H1 (cell line): ENCODE measurements at regions not wholly inside any gene's neighbourhood (a gene's known extent, or its start where the extent isn't known, plus 50 kb on each side); places are given as distances from the start of the nearest gene placed in this dataset.

ENCODE experiments used
- CTCF ChIA-PET: fragments of 300-600 bp; sonication (Branson Sonifier 250); formaldehyde crosslinking; loops from one replicate; lab custom pipeline; 2021; ENCODE audit not compliant: partially characterized antibody; lab: Charles Lee
- POLR2A ChIA-PET: fragments of 300-600 bp; sonication (Branson Sonifier 250); formaldehyde crosslinking; loops from one replicate; lab custom pipeline; 2021; ENCODE audit warnings: inconsistent platforms; ENCODE audit not compliant: partially characterized antibody; lab: Charles Lee
- DNase-seq, 2 experiments: peaks; one replicate each; pipeline versions ENCODE4 v3.0.0 to v3.0.0-alpha.2; 2010 to 2022; ENCODE audit warnings: low spot score in 2 of 2, low read depth in 1 of 2, mixed read lengths in 1 of 2
- FAIRE-seq: peaks from 2 replicates; lab custom pipeline; 2011; peaks lifted over from hg19 to GRCh38; lab: Jason Lieb, UNC
- H2AFZ ChIP-seq: 2 replicates; pipeline ENCODE4 v1.8.1; 2012; ENCODE audit warnings: low read length, inconsistent platforms
- H2AK5ac ChIP-seq: 2 replicates; pipeline ENCODE4 v1.6.1; 2013; ENCODE audit warnings: low read depth, low read length
- H2BK120ac ChIP-seq: replicated peaks from 2 replicates; pipeline ENCODE3; 2013; ENCODE audit warnings: low read depth, low read length, inconsistent platforms
- H2BK12ac ChIP-seq: 2 replicates; pipeline ENCODE4 v1.6.1; 2013; ENCODE audit warnings: low read depth, low read length
- H2BK15ac ChIP-seq: 2 replicates; pipeline ENCODE4 v1.6.1; 2013; ENCODE audit warnings: low read length
- H2BK20ac ChIP-seq: 2 replicates; pipeline ENCODE4 v1.6.1; 2013; ENCODE audit warnings: low read length
- H2BK5ac ChIP-seq: 2 replicates; pipeline ENCODE4 v1.6.1; 2013; ENCODE audit warnings: low read depth, low read length
- H3K14ac ChIP-seq: 2 replicates; pipeline ENCODE4 v1.6.1; 2013; ENCODE audit warnings: inconsistent platforms; ENCODE audit not compliant: insufficient read length
- H3K18ac ChIP-seq: 2 replicates; pipeline ENCODE4 v1.6.1; 2013; ENCODE audit warnings: low read length; ENCODE audit errors: extremely low read depth
- H3K23ac ChIP-seq: 2 replicates; pipeline ENCODE4 v1.6.1; 2013; ENCODE audit warnings: inconsistent platforms; ENCODE audit not compliant: insufficient read length
- H3K23me2 ChIP-seq: 2 replicates; pipeline ENCODE4 v1.6.1; 2013; ENCODE audit warnings: low read depth, low read length
- H3K27ac ChIP-seq: 2 replicates; pipeline ENCODE4 v1.6.1; 2011; ENCODE audit warnings: low read depth, low read length, inconsistent platforms
- H3K27me3 ChIP-seq, 4 experiments: replicated peaks in 1 of 4; 1 replicate in 1 of 4; 2 replicates in 3 of 4; pipeline versions ENCODE4 v1.6.1 to v1.8.1; 2011 to 2013; ENCODE audit warnings: low read length in 3 of 4, mild to moderate bottlenecking in 3 of 4, inconsistent platforms in 2 of 4, mixed read lengths in 2 of 4, moderate library complexity in 1 of 4; ENCODE audit not compliant: control insufficient read depth in 3 of 4, insufficient read depth in 3 of 4; ENCODE audit errors: extremely low read depth in 1 of 4
- H3K36me3 ChIP-seq, 4 experiments: 2 replicates each; pipeline versions ENCODE4 v1.6.1 to v1.8.1; 2011 to 2013; ENCODE audit warnings: mild to moderate bottlenecking in 4 of 4, low read length in 3 of 4, moderate library complexity in 2 of 4, control low read depth in 1 of 4, inconsistent platforms in 1 of 4; ENCODE audit not compliant: insufficient read depth in 4 of 4, control insufficient read depth in 2 of 4
- H3K4ac ChIP-seq: replicated peaks from 2 replicates; pipeline ENCODE3; 2013; ENCODE audit warnings: low read length, low read depth, mixed read lengths, inconsistent platforms; ENCODE audit not compliant: insufficient read length
- H3K4me1 ChIP-seq, 4 experiments: replicated peaks in 1 of 4; 1 replicate in 1 of 4; 2 replicates in 3 of 4; pipeline versions ENCODE4 v1.6.1 to v1.8.1; 2011 to 2013; ENCODE audit warnings: low read length in 3 of 4, inconsistent platforms in 2 of 4, mixed read lengths in 1 of 4; ENCODE audit not compliant: insufficient read depth in 4 of 4, control insufficient read depth in 3 of 4
- H3K4me2 ChIP-seq, 2 experiments: 2 replicates each; pipeline versions ENCODE4 v1.6.1 to v1.8.1; 2011 to 2013; ENCODE audit warnings: low read depth in 2 of 2, low read length in 2 of 2, control low read depth in 1 of 2, inconsistent platforms in 1 of 2, mild to moderate bottlenecking in 1 of 2; ENCODE audit not compliant: insufficient read depth in 1 of 2
- H3K4me3 ChIP-seq, 4 experiments: fragments of 200-600, 300-600 bp in 1 of 4; sonication (generic), shearing (Covaris generic), sonication (Bioruptor Twin) in 1 of 4; 2 replicates each; pipeline versions ENCODE4 v1.5.1 to v1.8.1; 2011 to 2016; ENCODE audit warnings: low read length in 4 of 4, low read depth in 3 of 4, control low read depth in 2 of 4, inconsistent platforms in 2 of 4, mild to moderate bottlenecking in 2 of 4, mixed read lengths in 1 of 4, moderate library complexity in 1 of 4; ENCODE audit not compliant: insufficient read depth in 2 of 4; ENCODE audit errors: extremely low read depth in 1 of 4
- H3K56ac ChIP-seq: replicated peaks from 2 replicates; pipeline ENCODE3; 2013; ENCODE audit warnings: low read depth, mild to moderate bottlenecking, mixed read lengths, low read length, inconsistent platforms; ENCODE audit not compliant: insufficient read length
- H3K79me1 ChIP-seq: 2 replicates; pipeline ENCODE4 v1.6.1; 2013; ENCODE audit warnings: low read depth, low read length, control low read depth
- H3K79me2 ChIP-seq, 2 experiments: 2 replicates each; pipeline versions ENCODE4 v1.6.1 to v1.8.1; 2012 to 2013; ENCODE audit warnings: low read length in 2 of 2, mild to moderate bottlenecking in 2 of 2, inconsistent platforms in 1 of 2; ENCODE audit not compliant: insufficient read depth in 2 of 2, control insufficient read depth in 1 of 2
- H3K9ac ChIP-seq, 4 experiments: replicated peaks in 1 of 4; 1 replicate in 1 of 4; 2 replicates in 3 of 4; pipeline versions ENCODE4 v1.6.1 to v1.8.1; 2011 to 2013; ENCODE audit warnings: low read depth in 3 of 4, low read length in 3 of 4, control low read depth in 2 of 4, mild to moderate bottlenecking in 2 of 4, moderate library complexity in 2 of 4, inconsistent platforms in 1 of 4; ENCODE audit errors: extremely low read depth in 1 of 4
- H3K9me3 ChIP-seq, 2 experiments: 2 replicates each; pipeline versions ENCODE4 v1.6.1 to v1.8.1; 2012 to 2013; ENCODE audit warnings: mild to moderate bottlenecking in 2 of 2, moderate library complexity in 2 of 2, control low read depth in 1 of 2, inconsistent platforms in 1 of 2, low read depth in 1 of 2, low read length in 1 of 2, mixed read lengths in 1 of 2; ENCODE audit not compliant: insufficient read depth in 2 of 2
- H4K20me1 ChIP-seq, 2 experiments: replicated peaks in 1 of 2; 2 replicates each; pipeline versions ENCODE3 to v1.8.1; 2011 to 2013; ENCODE audit warnings: inconsistent platforms in 2 of 2, low read length in 2 of 2, mild to moderate bottlenecking in 1 of 2; ENCODE audit not compliant: insufficient read depth in 2 of 2, control insufficient read depth in 1 of 2
- H4K5ac ChIP-seq: 2 replicates; pipeline ENCODE4 v1.6.1; 2013; ENCODE audit warnings: low read length, low read depth, mixed read lengths, inconsistent platforms; ENCODE audit not compliant: insufficient read length
- H4K8ac ChIP-seq: 2 replicates; pipeline ENCODE4 v1.8.0; 2013; ENCODE audit warnings: mild to moderate bottlenecking, moderate library complexity, low read length, inconsistent platforms; ENCODE audit not compliant: insufficient read depth; ENCODE audit errors: extremely low read depth
- H4K91ac ChIP-seq: replicated peaks from 2 replicates; pipeline ENCODE3; 2013; ENCODE audit warnings: low read length, mixed read lengths, inconsistent platforms; ENCODE audit not compliant: insufficient read length
- WGBS, 2 experiments: shearing (Covaris generic) in 1 of 2; methylation state at CpG; one replicate each; pipeline versions ENCODE4 v1.1.6 to v1.1.7; 2013 to 2015; ENCODE audit warnings: low lambda C conversion rate in 2 of 2, mixed read lengths in 2 of 2, inconsistent platforms in 1 of 2, low coverage in 1 of 2, missing lambda C conversion rate in 1 of 2; ENCODE audit not compliant: insufficient replicate concordance in 2 of 2, insufficient coverage in 1 of 2, insufficient read length in 1 of 2; ENCODE audit errors: extremely low coverage in 1 of 2, missing lambda C conversion rate in 1 of 2; 5-methylcytosine and 5-hydroxymethylcytosine counted together

GRCh38 chr7:400901-401485 lies 111.0 kb downstream of the FOXL3 start:
- H3K27me3 ChIP-seq = no peaks in the 10 kb centered on the region
- no peak overlapping the region for H3K4me3 ChIP-seq
- no peaks in the 10 kb centered on the region for H4K20me1 ChIP-seq
- DNase-seq = no peak
- H3K14ac ChIP-seq = no peak overlapping the region
- no peak overlapping the region for H3K4ac ChIP-seq
- no peak overlapping the region for H3K23ac ChIP-seq
- CTCF ChIA-PET = no interaction called here
- H2BK12ac ChIP-seq = no peak overlapping the region
- H3K36me3 ChIP-seq = no peaks in the 10 kb centered on the region
- H3K56ac ChIP-seq = no peak overlapping the region
- H2AK5ac ChIP-seq = no peak overlapping the region
- 88% methylated on average over 8 of the region's 9 CpGs; no CpG with 5 or more reads in 1 of the 2 experiments for WGBS, 2 experiments
- no peak overlapping the region for H4K91ac ChIP-seq
- H4K5ac ChIP-seq = no peak overlapping the region
- POLR2A ChIA-PET = no interaction called here
- H3K18ac ChIP-seq = no peak overlapping the region
- peaks cover 26 to 42% of the 10 kb centered on the region in 2 experiments for H3K9me3 ChIP-seq
- H3K4me2 ChIP-seq = no peak overlapping the region
- no peak for FAIRE-seq
- H2BK120ac ChIP-seq = no peak overlapping the region
- no peak overlapping the region for H2BK15ac ChIP-seq
- H4K8ac ChIP-seq = no peak overlapping the region
- peaks cover 0 to 3% (median 0%) of the 10 kb centered on the region in 4 experiments; a peak in 1 of 7 replicates for H3K4me1 ChIP-seq
- no peak overlapping the region for H2BK5ac ChIP-seq
- H3K79me1 ChIP-seq = no peaks in the 10 kb centered on the region
- H3K27ac ChIP-seq = no peak overlapping the region
- no peaks in the 10 kb centered on the region for H3K79me2 ChIP-seq
- no peaks in the 10 kb centered on the region for H3K23me2 ChIP-seq
- no peak overlapping the region for H2BK20ac ChIP-seq
- H2AFZ ChIP-seq = no peak overlapping the region
- no peak overlapping the region for H3K9ac ChIP-seq
